Mesothelial cell of epicardium (in vitro differentiated cells): ENCODE measurements at regions not wholly inside any gene's neighbourhood (a gene's known extent, or its start where the extent isn't known, plus 50 kb on each side); places are given as distances from the start of the nearest gene placed in this dataset.

Source experiments
- DNase-seq, 2 experiments: peaks; one replicate each; pipeline ENCODE4 v3.0.0; 2021; ENCODE audit warnings: low spot score in 2 of 2; ENCODE audit not compliant: unreplicated experiment in 2 of 2
- H3K27ac Mint-ChIP-seq: 2 replicates; pipeline ENCODE4 v1.8.0; 2021; ENCODE audit warnings: mixed read lengths
- H3K27me3 Mint-ChIP-seq: 2 replicates; pipeline ENCODE4 v1.8.0; 2021; ENCODE audit warnings: low read depth, mixed read lengths
- H3K36me3 Mint-ChIP-seq: 2 replicates; pipeline ENCODE4 v1.8.0; 2021; ENCODE audit warnings: mixed read lengths
- H3K4me1 Mint-ChIP-seq: 2 replicates; pipeline ENCODE4 v1.8.0; 2021; ENCODE audit warnings: mixed read lengths
- H3K4me3 Mint-ChIP-seq: 2 replicates; pipeline ENCODE4 v1.8.0; 2021; ENCODE audit warnings: mild to moderate bottlenecking, moderate library complexity, mixed read lengths
- H3K9me3 Mint-ChIP-seq: 2 replicates; pipeline ENCODE4 v1.8.0; 2021; ENCODE audit warnings: mixed read lengths
- CTCF ChIP-seq: fragments of 200-600 bp; sonication (generic); IDR thresholded peaks from one replicate; pipeline ENCODE4 v1.5.0; 2021; ENCODE audit warnings: antibody characterized with exemption; ENCODE audit not compliant: unreplicated experiment

- DNase-seq, result no peak
- H3K27ac Mint-ChIP-seq, result no peak overlapping the region
- H3K4me1 Mint-ChIP-seq, result no peaks in the 10 kb centered on the region
- no peaks in the 10 kb centered on the region for H3K36me3 Mint-ChIP-seq
- H3K27me3 Mint-ChIP-seq, result peaks cover 26% of the 10 kb centered on the region
- no peak for TF ChIP-seq CTCF
- H3K9me3 Mint-ChIP-seq, result peaks cover 13% of the 10 kb centered on the region
- no peak overlapping the region for H3K4me3 Mint-ChIP-seq
Measured at GRCh38 chr10:131642966-131643365, 257.8 kb upstream of the PPP2R2D start.

- peaks cover 27% of the 10 kb centered on the region for H3K27me3 Mint-ChIP-seq
- no peaks in the 10 kb centered on the region for H3K36me3 Mint-ChIP-seq
- no peaks in the 10 kb centered on the region for H3K4me1 Mint-ChIP-seq
- no peak overlapping the region for H3K4me3 Mint-ChIP-seq
- peaks cover 13% of the 10 kb centered on the region for H3K9me3 Mint-ChIP-seq
- no peak for TF ChIP-seq CTCF
- H3K27ac Mint-ChIP-seq, result no peak overlapping the region
- DNase-seq, result no peak
Measured at GRCh38 chr10:131644289-131644688, 256.5 kb upstream of the PPP2R2D start.

GRCh38 chr10:131644864-131645658 lies 255.7 kb upstream of the PPP2R2D start:
- Mint-ChIP-seq H3K27me3 (peaks cover 29% of the 10 kb centered on the region), H3K9me3 (peaks cover 7% of the 10 kb centered on the region), H3K36me3 (no peaks in the 10 kb centered on the region), H3K4me3 (no peak overlapping the region), H3K27ac (no peak overlapping the region), H3K4me1 (no peaks in the 10 kb centered on the region)
- no peak for DNase-seq
- no peak for TF ChIP-seq CTCF

GRCh38 chr10:131645756-131646155 lies 255.1 kb upstream of the PPP2R2D start:
- Mint-ChIP-seq H3K36me3 (no peaks in the 10 kb centered on the region), H3K4me3 (no peak overlapping the region), H3K27ac (no peak overlapping the region), H3K9me3 (peaks cover 3% of the 10 kb centered on the region), H3K4me1 (no peaks in the 10 kb centered on the region), H3K27me3 (peaks cover 34% of the 10 kb centered on the region)
- TF ChIP-seq CTCF, result no peak
- DNase-seq, result no peak

- TF ChIP-seq CTCF, result no peak
- peaks cover 3% of the 10 kb centered on the region for H3K9me3 Mint-ChIP-seq
- H3K27me3 Mint-ChIP-seq, result peaks cover 45% of the 10 kb centered on the region
- no peak overlapping the region for H3K4me3 Mint-ChIP-seq
- H3K27ac Mint-ChIP-seq, result no peak overlapping the region
- H3K36me3 Mint-ChIP-seq, result no peaks in the 10 kb centered on the region
- no peaks in the 10 kb centered on the region for H3K4me1 Mint-ChIP-seq
- DNase-seq, result no peak
Measured at GRCh38 chr10:131646551-131647525, 254.0 kb upstream of the PPP2R2D start.
